Fibroblast of lung (primary cell): ENCODE measurements at regions not wholly inside any gene's neighbourhood (a gene's known extent, or its start where the extent isn't known, plus 50 kb on each side); places are given as distances from the start of the nearest gene placed in this dataset.
A peak's percentile ranks its signal among the peaks of the same experiment; 100 is the strongest.

Experiments
- DNase-seq, 2 donors: peaks; one replicate each; pipeline versions ENCODE4 v3.0.0 to v3.0.0-alpha.2; 2010; ENCODE audit warnings: low read depth in 2 of 2
- H2AFZ ChIP-seq: 2 replicates; pipeline ENCODE4 v1.5.1; 2012; ENCODE audit warnings: low read length, control low read depth, inconsistent platforms
- H3K27ac ChIP-seq: 2 replicates; pipeline ENCODE4 v1.5.1; 2011; ENCODE audit warnings: low read length, control low read depth; ENCODE audit not compliant: insufficient read depth
- H3K27me3 ChIP-seq: 2 replicates; pipeline ENCODE4 v1.5.1; 2011; ENCODE audit warnings: mild to moderate bottlenecking, low read length; ENCODE audit not compliant: control insufficient read depth, insufficient read depth
- H3K36me3 ChIP-seq: 2 replicates; pipeline ENCODE4 v1.5.1; 2011; ENCODE audit warnings: low read length; ENCODE audit not compliant: control insufficient read depth, insufficient read depth
- H3K4me1 ChIP-seq: 2 replicates; pipeline ENCODE4 v1.5.1; 2011; ENCODE audit warnings: low read length; ENCODE audit not compliant: control insufficient read depth, insufficient read depth; ENCODE audit errors: extremely low read depth
- H3K4me2 ChIP-seq: 2 replicates; pipeline ENCODE4 v1.5.1; 2011; ENCODE audit warnings: low read length, control low read depth; ENCODE audit not compliant: insufficient read depth; ENCODE audit errors: extremely low read depth
- H3K4me3 ChIP-seq, 4 experiments: fragments of 200-600 bp in 1 of 4; sonication (generic) in 1 of 4; replicated peaks in 1 of 4; 2 replicates each; pipeline ENCODE4 v1.5.1; 2011 to 2016; ENCODE audit warnings: low read length in 4 of 4, low read depth in 3 of 4, mild to moderate bottlenecking in 3 of 4, control low read depth in 2 of 4, inconsistent platforms in 1 of 4, mixed read lengths in 1 of 4; ENCODE audit not compliant: insufficient read depth in 1 of 4; ENCODE audit errors: control extremely low read depth in 1 of 4
- H3K79me2 ChIP-seq: 2 replicates; pipeline ENCODE4 v1.5.1; 2012; ENCODE audit warnings: mild to moderate bottlenecking, low read length, inconsistent platforms; ENCODE audit not compliant: control insufficient read depth, insufficient read depth
- H3K9ac ChIP-seq: 2 replicates; pipeline ENCODE4 v1.5.1; 2011; ENCODE audit warnings: mild to moderate bottlenecking, low read length, control low read depth; ENCODE audit not compliant: insufficient read depth
- H3K9me3 ChIP-seq: 2 replicates; pipeline ENCODE4 v1.5.1; 2012; ENCODE audit warnings: low read depth, low read length; ENCODE audit not compliant: control insufficient read depth, insufficient read depth
- H4K20me1 ChIP-seq: 2 replicates; pipeline ENCODE4 v1.5.1; 2011; ENCODE audit warnings: low read length; ENCODE audit not compliant: control insufficient read depth, insufficient read depth; ENCODE audit errors: extremely low read depth
- EZH2 ChIP-seq: IDR thresholded peaks from 2 replicates; pipeline ENCODE4 v1.5.1; 2012; ENCODE audit warnings: low read length, control low read depth, mild to moderate bottlenecking; ENCODE audit errors: missing control alignments
- TF ChIP-seq, protein P1 (sequence below), 2 donors: IDR thresholded peaks in 1 of 2; conservative IDR thresholded peaks in 1 of 2; 1 replicate in 1 of 2; 2 replicates in 1 of 2; pipeline ENCODE4 v1.5.1; 2011 to 2012; ENCODE audit warnings: low read length in 2 of 2, control low read depth in 1 of 2, inconsistent platforms in 1 of 2, low read depth in 1 of 2, mild to moderate bottlenecking in 1 of 2

DNA sequence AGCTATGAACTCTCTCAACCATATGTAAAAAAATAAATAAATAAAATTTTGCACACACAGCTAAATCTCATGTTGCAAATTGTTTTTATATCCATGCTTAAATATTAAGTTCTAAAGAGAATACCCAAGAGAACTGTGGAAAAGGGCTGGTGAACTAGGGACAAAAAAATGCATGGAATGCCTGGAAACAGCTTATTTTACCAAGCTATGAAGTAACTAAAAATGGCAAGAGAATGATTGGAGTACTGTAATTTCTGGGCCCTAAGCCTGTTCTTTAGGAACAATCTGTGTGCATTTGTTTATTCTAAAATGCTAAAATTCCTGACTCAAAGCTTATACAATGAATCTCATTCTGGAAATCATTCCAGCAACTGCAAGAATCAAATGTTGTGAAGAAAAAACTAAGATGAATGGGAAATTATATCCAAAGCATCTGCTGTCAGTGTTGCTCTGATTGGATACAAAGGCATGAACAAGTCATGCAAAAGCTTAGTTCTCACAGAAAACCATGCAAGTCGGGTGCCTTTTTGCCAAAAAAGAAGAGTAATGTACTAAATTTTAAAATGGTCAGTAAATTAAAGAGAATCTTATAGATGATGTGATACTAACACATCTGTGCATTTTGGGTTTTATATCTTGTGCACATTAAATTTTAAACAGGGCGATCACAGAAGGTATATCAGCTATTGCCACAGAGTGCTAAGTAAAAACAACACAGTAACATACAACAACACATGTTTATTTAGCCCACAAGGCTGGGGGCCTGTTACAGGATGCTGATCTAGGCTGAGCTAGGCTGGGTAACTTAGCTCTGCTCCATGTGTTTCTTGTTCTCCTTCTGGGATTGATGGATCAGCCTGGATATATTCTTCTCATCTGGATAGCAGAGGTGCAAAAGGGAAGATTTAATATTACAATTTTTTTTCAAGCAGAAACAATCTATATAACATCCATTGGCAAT, 453.5 kb upstream of the SEMA3A start:
- no peak overlapping the region for H3K4me2 ChIP-seq
- no peaks in the 10 kb centered on the region for H4K20me1 ChIP-seq
- H3K9ac ChIP-seq, result no peak overlapping the region
- H3K36me3 ChIP-seq, result no peaks in the 10 kb centered on the region
- H3K4me3 ChIP-seq, result no peak overlapping the region
- H3K79me2 ChIP-seq, result no peaks in the 10 kb centered on the region
- peak; percentile 91 to 96 for DNase-seq
- H3K9me3 ChIP-seq, result no peaks in the 10 kb centered on the region
- H2AFZ ChIP-seq, result no peak overlapping the region
- no peaks in the 10 kb centered on the region for H3K27me3 ChIP-seq
- peak overlapping the region; percentile 28 for H3K27ac ChIP-seq
- H3K4me1 ChIP-seq, result peaks cover 3% of the 10 kb centered on the region
- TF ChIP-seq, protein P1, sequence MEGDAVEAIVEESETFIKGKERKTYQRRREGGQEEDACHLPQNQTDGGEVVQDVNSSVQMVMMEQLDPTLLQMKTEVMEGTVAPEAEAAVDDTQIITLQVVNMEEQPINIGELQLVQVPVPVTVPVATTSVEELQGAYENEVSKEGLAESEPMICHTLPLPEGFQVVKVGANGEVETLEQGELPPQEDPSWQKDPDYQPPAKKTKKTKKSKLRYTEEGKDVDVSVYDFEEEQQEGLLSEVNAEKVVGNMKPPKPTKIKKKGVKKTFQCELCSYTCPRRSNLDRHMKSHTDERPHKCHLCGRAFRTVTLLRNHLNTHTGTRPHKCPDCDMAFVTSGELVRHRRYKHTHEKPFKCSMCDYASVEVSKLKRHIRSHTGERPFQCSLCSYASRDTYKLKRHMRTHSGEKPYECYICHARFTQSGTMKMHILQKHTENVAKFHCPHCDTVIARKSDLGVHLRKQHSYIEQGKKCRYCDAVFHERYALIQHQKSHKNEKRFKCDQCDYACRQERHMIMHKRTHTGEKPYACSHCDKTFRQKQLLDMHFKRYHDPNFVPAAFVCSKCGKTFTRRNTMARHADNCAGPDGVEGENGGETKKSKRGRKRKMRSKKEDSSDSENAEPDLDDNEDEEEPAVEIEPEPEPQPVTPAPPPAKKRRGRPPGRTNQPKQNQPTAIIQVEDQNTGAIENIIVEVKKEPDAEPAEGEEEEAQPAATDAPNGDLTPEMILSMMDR (conservative IDR thresholded peaks at IDR 0.05 in 1 of 2, IDR thresholded peaks at IDR 0.05 in 1 of 2; ENCODE audit: low read depth in 1 of 2, low read length in 2 of 2), result no peak
- no peak for TF ChIP-seq EZH2

DNA sequence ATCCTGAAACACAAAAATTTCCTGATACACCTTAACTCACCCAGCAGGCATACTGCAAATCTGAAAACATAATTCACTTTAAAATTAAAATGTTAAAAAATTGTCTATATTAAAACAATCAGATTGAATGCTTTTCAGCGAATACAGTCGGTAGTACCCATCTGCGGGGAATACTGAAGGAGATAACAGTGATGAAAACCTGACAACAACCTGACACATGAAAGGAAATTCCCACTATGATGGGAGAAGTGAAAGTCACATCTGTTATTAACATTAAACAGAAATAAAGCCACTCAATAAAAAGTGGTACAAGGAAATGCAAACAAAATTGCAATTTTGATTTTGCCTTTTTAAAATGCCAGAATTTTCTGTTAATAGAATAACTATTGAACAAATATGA, 448.0 kb upstream of the SEMA3A start:
- H3K27me3 ChIP-seq, result no peaks in the 10 kb centered on the region
- no peaks in the 10 kb centered on the region for H3K79me2 ChIP-seq
- no peaks in the 10 kb centered on the region for H3K36me3 ChIP-seq
- no peaks in the 10 kb centered on the region for H3K9me3 ChIP-seq
- H4K20me1 ChIP-seq, result no peaks in the 10 kb centered on the region
- H3K27ac ChIP-seq, result no peak overlapping the region
- TF ChIP-seq EZH2, result no peak
- TF ChIP-seq, protein P1 (conservative IDR thresholded peaks at IDR 0.05 in 1 of 2, IDR thresholded peaks at IDR 0.05 in 1 of 2; ENCODE audit: low read depth in 1 of 2, low read length in 2 of 2), result no peak
- peaks cover 2% of the 10 kb centered on the region for H3K4me1 ChIP-seq
- H2AFZ ChIP-seq, result no peak overlapping the region
- no peak for DNase-seq
- H3K4me3 ChIP-seq, result no peak overlapping the region
- H3K4me2 ChIP-seq, result no peak overlapping the region
- H3K9ac ChIP-seq, result no peak overlapping the region

DNA sequence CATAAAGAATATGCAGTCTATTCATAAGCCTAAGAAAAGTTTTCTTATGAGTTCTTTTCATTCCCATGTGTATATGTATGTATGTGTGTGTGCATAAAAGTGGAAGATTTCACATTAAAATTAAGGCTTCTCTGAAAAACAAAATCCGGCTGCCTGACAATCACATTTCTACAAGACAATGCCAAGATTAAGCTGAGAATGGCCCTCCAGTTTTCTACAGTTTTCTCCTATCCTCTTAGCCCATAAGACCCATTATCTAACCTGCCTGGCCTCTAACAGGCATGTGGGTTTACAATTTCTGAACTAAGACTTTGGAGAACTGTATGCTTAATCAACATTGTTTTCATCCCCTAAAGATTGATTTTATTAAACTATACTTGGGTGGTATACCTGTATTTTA, 446.0 kb upstream of the SEMA3A start:
- Histone ChIP-seq H3K79me2 (no peaks in the 10 kb centered on the region), H3K9me3 (no peaks in the 10 kb centered on the region), H3K4me3 (no peak overlapping the region), H2AFZ (no peak overlapping the region), H3K4me1 (peaks cover 7% of the 10 kb centered on the region), H3K27ac (no peak overlapping the region), H3K4me2 (no peak overlapping the region), H4K20me1 (no peaks in the 10 kb centered on the region), H3K36me3 (no peaks in the 10 kb centered on the region), H3K9ac (no peak overlapping the region), H3K27me3 (no peaks in the 10 kb centered on the region)
- no peak for TF ChIP-seq EZH2
- TF ChIP-seq, protein P1 (conservative IDR thresholded peaks at IDR 0.05 in 1 of 2, IDR thresholded peaks at IDR 0.05 in 1 of 2; ENCODE audit: low read depth in 1 of 2, low read length in 2 of 2), result no peak
- DNase-seq, result no peak
